Thyroid gland (tissue), 4 donors: ENCODE measurements at regions not wholly inside any gene's neighbourhood (a gene's known extent, or its start where the extent isn't known, plus 50 kb on each side); places are given as distances from the start of the nearest gene placed in this dataset.
A peak's percentile ranks its signal among the peaks of the same experiment; 100 is the strongest.

Experiments used
- DNase-seq, 2 donors: peaks; one replicate each; pipeline ENCODE4 v3.0.0-alpha.2; 2019
- H3K27ac ChIP-seq, 3 donors: fragments of 200-600 bp; sonication (generic); 1 replicate in 2 of 3; 2 replicates in 1 of 3; pipeline ENCODE4 v1.5.1; 2016 to 2019; ENCODE audit warnings: mild to moderate bottlenecking in 1 of 3, moderate library complexity in 1 of 3
- H3K27me3 ChIP-seq: fragments of 200-600 bp; sonication (generic); one replicate; pipeline ENCODE4 v1.5.1; 2019
- H3K36me3 ChIP-seq, 2 donors: fragments of 200-600 bp; sonication (generic); one replicate each; pipeline ENCODE4 v1.5.1; 2016 to 2019
- H3K4me1 ChIP-seq, 2 donors: fragments of 200-600 bp; sonication (generic); one replicate each; pipeline ENCODE4 v1.5.1; 2017 to 2019
- H3K4me3 ChIP-seq, 3 donors: fragments of 200-600 bp; sonication (generic); replicated peaks in 1 of 3; 1 replicate in 2 of 3; 2 replicates in 1 of 3; pipeline ENCODE4 v1.5.1; 2016; ENCODE audit warnings: mild to moderate bottlenecking in 1 of 3
- H3K9me3 ChIP-seq: fragments of 200-600 bp; sonication (generic); one replicate; pipeline ENCODE4 v1.5.1; 2017
- CTCF ChIP-seq, 6 experiments: fragments of 200-600 bp in 3 of 6; fragments of 450-650 bp in 3 of 6; sonication (generic) in 3 of 6; IDR thresholded peaks; one replicate each; pipeline ENCODE4 v1.5.1; 2016 to 2019; ENCODE audit warnings: antibody characterized with exemption in 6 of 6, mild to moderate bottlenecking in 2 of 6, inconsistent platforms in 1 of 6, moderate library complexity in 1 of 6
- POLR2A ChIP-seq, 2 donors: fragments of 450-650 bp; IDR thresholded peaks; one replicate each; pipeline ENCODE4 v1.6.1; 2017; ENCODE audit warnings: antibody characterized with exemption in 2 of 2, mild to moderate bottlenecking in 2 of 2, moderate library complexity in 1 of 2
- WGBS, 2 donors: methylation state at CpG; one replicate each; pipeline ENCODE4 v1.1.5; 2017; 5-methylcytosine and 5-hydroxymethylcytosine counted together
- intact Hi-C: fragments of 100-400 bp; cut with DNase I; formaldehyde crosslinking; loops from one replicate; pipeline ENCODE4 v1.15.1; 2023

- no peaks in the 10 kb centered on the region for H3K27me3 ChIP-seq
- no peak for DNase-seq
- intact Hi-C loops = no loop called here
- H3K27ac ChIP-seq = no peak overlapping the region
- no peaks in the 10 kb centered on the region for H3K36me3 ChIP-seq
- no peak overlapping the region for H3K4me3 ChIP-seq
- 66 to 67% methylated on average over 2 of the region's 2 CpGs for WGBS, 2 donors
- H3K4me1 ChIP-seq = no peaks in the 10 kb centered on the region
- no peak for TF ChIP-seq CTCF (IDR thresholded peaks at IDR 0.05)
- no peak for TF ChIP-seq POLR2A (IDR thresholded peaks at IDR 0.05)
- H3K9me3 ChIP-seq = peaks cover 4% of the 10 kb centered on the region
Measured at GRCh38 chr6:86217906-86218305, 575.2 kb upstream of the SYNCRIP start.

- no peak overlapping the region for H3K27ac ChIP-seq
- WGBS, 2 donors = 61 to 73% methylated on average over 2 of the region's 2 CpGs
Measured at GRCh38 chr6:86215323-86215722, 572.6 kb upstream of the SYNCRIP start.

GRCh38 chr6:86205980-86206379 lies 563.3 kb upstream of the SYNCRIP start:
- H3K4me1 ChIP-seq = no peaks in the 10 kb centered on the region
- no peaks in the 10 kb centered on the region for H3K9me3 ChIP-seq
- H3K4me3 ChIP-seq = no peak overlapping the region
- intact Hi-C loops = no loop called here
- H3K27ac ChIP-seq = no peak overlapping the region
- no peaks in the 10 kb centered on the region for H3K36me3 ChIP-seq
- H3K27me3 ChIP-seq = no peaks in the 10 kb centered on the region
- 96% methylated on average over 10 of the region's 10 CpGs for WGBS, 2 donors
- no peak for TF ChIP-seq POLR2A (IDR thresholded peaks at IDR 0.05)
- no peak for TF ChIP-seq CTCF (IDR thresholded peaks at IDR 0.05)
- DNase-seq = no peak

More at GRCh38 chr6:86215323-86215722, 572.6 kb upstream of the SYNCRIP start:
- H3K4me3 ChIP-seq = no peak overlapping the region
- TF ChIP-seq CTCF (IDR thresholded peaks at IDR 0.05) = no peak
- TF ChIP-seq POLR2A (IDR thresholded peaks at IDR 0.05) = no peak
- H3K27me3 ChIP-seq = no peaks in the 10 kb centered on the region
- H3K4me1 ChIP-seq = no peaks in the 10 kb centered on the region
- intact Hi-C loops = no loop called here
- DNase-seq = no peak
- no peaks in the 10 kb centered on the region for H3K36me3 ChIP-seq
- H3K9me3 ChIP-seq = no peaks in the 10 kb centered on the region

GRCh38 chr6:86203044-86203443 lies 560.4 kb upstream of the SYNCRIP start:
- Histone ChIP-seq H3K4me3 (no peak overlapping the region), H3K4me1 (no peaks in the 10 kb centered on the region), H3K9me3 (no peaks in the 10 kb centered on the region), H3K27ac (no peak overlapping the region), H3K36me3 (no peaks in the 10 kb centered on the region), H3K27me3 (no peaks in the 10 kb centered on the region)
- no peak for TF ChIP-seq CTCF (IDR thresholded peaks at IDR 0.05)
- no peak for TF ChIP-seq POLR2A (IDR thresholded peaks at IDR 0.05)
- 56 to 57% methylated on average over 3 of the region's 3 CpGs for WGBS, 2 donors
- peak in 1 of 2 donors; percentile 10 for DNase-seq
- intact Hi-C loops = no loop called here

- H3K4me3 ChIP-seq = no peak overlapping the region
- 91 to 96% methylated on average over 3 of the region's 3 CpGs for WGBS, 2 donors
- no peak overlapping the region for H3K27ac ChIP-seq
- no peaks in the 10 kb centered on the region for H3K36me3 ChIP-seq
- TF ChIP-seq CTCF (IDR thresholded peaks at IDR 0.05) = no peak
- TF ChIP-seq POLR2A (IDR thresholded peaks at IDR 0.05) = no peak
- H3K27me3 ChIP-seq = no peaks in the 10 kb centered on the region
- DNase-seq = no peak
- no peaks in the 10 kb centered on the region for H3K9me3 ChIP-seq
- no peaks in the 10 kb centered on the region for H3K4me1 ChIP-seq
- intact Hi-C loops = no loop called here
Measured at GRCh38 chr6:86193821-86194220, 551.1 kb upstream of the SYNCRIP start.
